Fibroblast of peridontal ligament (primary cell): ENCODE measurements at regions not wholly inside any gene's neighbourhood (a gene's known extent, or its start where the extent isn't known, plus 50 kb on each side); places are given as distances from the start of the nearest gene placed in this dataset.
"Not testable (repeated sequence)": the region's sequence is repeated elsewhere in the genome, so short reads cannot be mapped to it uniquely, and the experiment has no call there.

ENCODE experiments used
- DNase-seq: peaks from one replicate; pipeline ENCODE4 v3.0.0-alpha.2; 2010; ENCODE audit errors: extremely low read depth

GRCh38 chr22:19661156-19661555, 53.1 kb upstream of the SEPTIN5 start:
- DNase-seq, result no peak

- not testable (repeated sequence) for DNase-seq
These were observed 52.1 kb upstream of the SEPTIN5 start for GRCh38 chr22:19662049-19662684.

- peak; percentile 93 for DNase-seq
These were observed 51.0 kb upstream of the SEPTIN5 start for GRCh38 chr22:19663286-19663815.

GRCh38 chr22:19663821-19664355, 50.4 kb upstream of the SEPTIN5 start:
- DNase-seq, result peak; percentile 64

- DNase-seq, result peak; percentile 24
These were observed 49.9 kb upstream of the SEPTIN5 start for GRCh38 chr22:19664406-19664805.
